ENCODE measurements at regions not wholly inside any gene's neighbourhood (a gene's known extent, or its start where the extent isn't known, plus 50 kb on each side); places are given as distances from the start of the nearest gene placed in this dataset.

DNA sequence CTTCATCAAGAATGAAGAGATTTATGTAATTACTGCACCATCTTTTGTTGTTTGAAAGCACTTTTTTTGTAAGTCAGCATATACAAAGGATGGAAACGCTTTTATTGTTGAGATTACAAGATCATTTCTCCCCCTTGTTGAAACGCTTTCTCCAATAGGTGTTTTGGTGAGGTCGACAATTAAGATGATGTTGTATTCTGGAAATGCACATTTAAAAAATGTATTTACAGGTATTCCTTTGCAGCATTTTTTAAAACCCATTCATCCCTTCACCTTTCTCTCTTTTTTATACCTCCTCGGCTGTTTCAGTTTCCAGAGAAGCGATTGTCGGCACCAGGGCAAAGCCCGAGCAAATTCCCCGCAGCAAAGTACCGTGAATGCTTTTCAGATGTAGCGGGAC, 499.9 kb downstream of the VRK1 start:
- Histone ChIP-seq H3K4me1 (ENCODE audit: control insufficient read depth in 1 of 2, insufficient read depth in 2 of 2, low read depth in 1 of 2, low read length in 1 of 2) (no peaks in the 10 kb centered on the region), H3K4me2 (no peak overlapping the region), H3K27ac (ENCODE audit: low read depth in 2 of 2, low read length in 1 of 2) (no peak overlapping the region), H3F3A (replicated peaks; ENCODE audit: insufficient read depth) (no peaks in the 10 kb centered on the region), H3K9ac (no peak overlapping the region), H2AFZ (ENCODE audit: low read depth) (no peak overlapping the region), H3K4me3 (ENCODE audit: low read depth in 2 of 2, low read length in 1 of 2) (no peak overlapping the region), H3K9me3 (no peaks in the 10 kb centered on the region), H3K9me2 (no peaks in the 10 kb centered on the region), H4K20me1 (ENCODE audit: insufficient read depth) (no peaks in the 10 kb centered on the region), H3K79me2 (ENCODE audit: insufficient read depth) (no peaks in the 10 kb centered on the region), H3K36me3 (replicated peaks in 1 of 2; ENCODE audit: control insufficient read depth in 1 of 2, insufficient read depth in 2 of 2, low read length in 1 of 2) (no peaks in the 10 kb centered on the region), H3K27me3 (ENCODE audit: insufficient read depth) (peaks cover 21% of the 10 kb centered on the region; the same call in 1 of the 2 replicates)
- no peak for DNase-seq
- WGBS (ENCODE audit: low lambda C conversion rate) = 11% methylated on average over 10 of the region's 10 CpGs
- TF ChIP-seq SMC3 (IDR thresholded peaks at IDR 0.05; ENCODE audit: low read depth, low read length) = no peak
- no peak for TF ChIP-seq RCOR1 (IDR thresholded peaks at IDR 0.05; ENCODE audit: low read length)
- TF ChIP-seq, protein P1, sequence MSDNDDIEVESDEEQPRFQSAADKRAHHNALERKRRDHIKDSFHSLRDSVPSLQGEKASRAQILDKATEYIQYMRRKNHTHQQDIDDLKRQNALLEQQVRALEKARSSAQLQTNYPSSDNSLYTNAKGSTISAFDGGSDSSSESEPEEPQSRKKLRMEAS (IDR thresholded peaks at IDR 0.05; ENCODE audit: low read depth) = no peak
- TF ChIP-seq, protein P2, sequence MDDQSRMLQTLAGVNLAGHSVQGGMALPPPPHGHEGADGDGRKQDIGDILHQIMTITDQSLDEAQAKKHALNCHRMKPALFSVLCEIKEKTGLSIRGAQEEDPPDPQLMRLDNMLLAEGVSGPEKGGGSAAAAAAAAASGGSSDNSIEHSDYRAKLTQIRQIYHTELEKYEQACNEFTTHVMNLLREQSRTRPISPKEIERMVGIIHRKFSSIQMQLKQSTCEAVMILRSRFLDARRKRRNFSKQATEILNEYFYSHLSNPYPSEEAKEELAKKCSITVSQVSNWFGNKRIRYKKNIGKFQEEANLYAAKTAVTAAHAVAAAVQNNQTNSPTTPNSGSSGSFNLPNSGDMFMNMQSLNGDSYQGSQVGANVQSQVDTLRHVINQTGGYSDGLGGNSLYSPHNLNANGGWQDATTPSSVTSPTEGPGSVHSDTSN (IDR thresholded peaks at IDR 0.05) = no peak
- no peak for TF ChIP-seq POLR2AphosphoS5 (IDR thresholded peaks at IDR 0.05; ENCODE audit: low read depth, low read length)
- TF ChIP-seq, protein P3, sequence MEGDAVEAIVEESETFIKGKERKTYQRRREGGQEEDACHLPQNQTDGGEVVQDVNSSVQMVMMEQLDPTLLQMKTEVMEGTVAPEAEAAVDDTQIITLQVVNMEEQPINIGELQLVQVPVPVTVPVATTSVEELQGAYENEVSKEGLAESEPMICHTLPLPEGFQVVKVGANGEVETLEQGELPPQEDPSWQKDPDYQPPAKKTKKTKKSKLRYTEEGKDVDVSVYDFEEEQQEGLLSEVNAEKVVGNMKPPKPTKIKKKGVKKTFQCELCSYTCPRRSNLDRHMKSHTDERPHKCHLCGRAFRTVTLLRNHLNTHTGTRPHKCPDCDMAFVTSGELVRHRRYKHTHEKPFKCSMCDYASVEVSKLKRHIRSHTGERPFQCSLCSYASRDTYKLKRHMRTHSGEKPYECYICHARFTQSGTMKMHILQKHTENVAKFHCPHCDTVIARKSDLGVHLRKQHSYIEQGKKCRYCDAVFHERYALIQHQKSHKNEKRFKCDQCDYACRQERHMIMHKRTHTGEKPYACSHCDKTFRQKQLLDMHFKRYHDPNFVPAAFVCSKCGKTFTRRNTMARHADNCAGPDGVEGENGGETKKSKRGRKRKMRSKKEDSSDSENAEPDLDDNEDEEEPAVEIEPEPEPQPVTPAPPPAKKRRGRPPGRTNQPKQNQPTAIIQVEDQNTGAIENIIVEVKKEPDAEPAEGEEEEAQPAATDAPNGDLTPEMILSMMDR (IDR thresholded peaks at IDR 0.05) = no peak
- TF ChIP-seq TAF1 (IDR thresholded peaks at IDR 0.05; ENCODE audit: borderline replicate concordance, low read depth, low read length) = no peak
- TF ChIP-seq, protein P4, sequence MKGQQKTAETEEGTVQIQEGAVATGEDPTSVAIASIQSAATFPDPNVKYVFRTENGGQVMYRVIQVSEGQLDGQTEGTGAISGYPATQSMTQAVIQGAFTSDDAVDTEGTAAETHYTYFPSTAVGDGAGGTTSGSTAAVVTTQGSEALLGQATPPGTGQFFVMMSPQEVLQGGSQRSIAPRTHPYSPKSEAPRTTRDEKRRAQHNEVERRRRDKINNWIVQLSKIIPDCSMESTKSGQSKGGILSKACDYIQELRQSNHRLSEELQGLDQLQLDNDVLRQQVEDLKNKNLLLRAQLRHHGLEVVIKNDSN (IDR thresholded peaks at IDR 0.05; ENCODE audit: borderline replicate concordance, low read depth) = no peak
- TF ChIP-seq, protein P5, sequence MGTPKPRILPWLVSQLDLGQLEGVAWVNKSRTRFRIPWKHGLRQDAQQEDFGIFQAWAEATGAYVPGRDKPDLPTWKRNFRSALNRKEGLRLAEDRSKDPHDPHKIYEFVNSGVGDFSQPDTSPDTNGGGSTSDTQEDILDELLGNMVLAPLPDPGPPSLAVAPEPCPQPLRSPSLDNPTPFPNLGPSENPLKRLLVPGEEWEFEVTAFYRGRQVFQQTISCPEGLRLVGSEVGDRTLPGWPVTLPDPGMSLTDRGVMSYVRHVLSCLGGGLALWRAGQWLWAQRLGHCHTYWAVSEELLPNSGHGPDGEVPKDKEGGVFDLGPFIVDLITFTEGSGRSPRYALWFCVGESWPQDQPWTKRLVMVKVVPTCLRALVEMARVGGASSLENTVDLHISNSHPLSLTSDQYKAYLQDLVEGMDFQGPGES (IDR thresholded peaks at IDR 0.05; ENCODE audit: low read depth, low read length) = no peak
- TF ChIP-seq MEF2A (IDR thresholded peaks at IDR 0.05; ENCODE audit: borderline replicate concordance, low read depth) = no peak
- TF ChIP-seq FOXM1 (IDR thresholded peaks at IDR 0.05; ENCODE audit: low read depth) = no peak
- CTCF ChIA-PET = no interaction called here
- POLR2A ChIA-PET = no interaction called here

DNA sequence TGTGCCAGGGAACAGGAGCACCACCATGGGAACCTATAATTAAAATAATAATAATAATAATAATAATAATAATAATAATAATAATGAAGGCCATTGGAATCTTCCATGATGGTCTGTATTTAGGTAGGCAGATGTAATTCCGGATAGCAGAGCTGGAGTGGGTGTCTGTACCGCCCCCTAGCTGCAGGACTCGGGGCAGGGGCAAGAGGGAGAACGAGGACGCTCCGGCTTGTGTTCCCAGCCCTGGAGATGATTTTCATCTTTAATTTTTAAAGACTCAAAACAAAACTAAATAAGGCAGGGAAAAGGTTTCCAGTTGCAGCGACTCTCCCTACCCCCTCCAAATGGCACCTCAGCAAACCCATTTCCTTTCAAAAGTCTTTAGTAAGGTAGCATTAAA, 501.1 kb downstream of the VRK1 start:
- WGBS (ENCODE audit: low lambda C conversion rate) = 7% methylated on average over 7 of the region's 7 CpGs
- H3K27ac ChIP-seq (ENCODE audit: low read depth in 2 of 2, low read length in 1 of 2) = no peak overlapping the region
- no peaks in the 10 kb centered on the region for H3K9me2 ChIP-seq
- no peaks in the 10 kb centered on the region for H3K79me2 ChIP-seq (ENCODE audit: insufficient read depth)
- peak; percentile 4 for DNase-seq
- H4K20me1 ChIP-seq (ENCODE audit: insufficient read depth) = no peaks in the 10 kb centered on the region
- H2AFZ ChIP-seq (ENCODE audit: low read depth) = no peak overlapping the region
- H3F3A ChIP-seq (replicated peaks; ENCODE audit: insufficient read depth) = no peaks in the 10 kb centered on the region
- POLR2A ChIA-PET = no interaction called here
- H3K4me1 ChIP-seq (ENCODE audit: control insufficient read depth in 1 of 2, insufficient read depth in 2 of 2, low read depth in 1 of 2, low read length in 1 of 2) = no peaks in the 10 kb centered on the region
- H3K9ac ChIP-seq = no peak overlapping the region
- H3K9me3 ChIP-seq = no peaks in the 10 kb centered on the region
- H3K27me3 ChIP-seq (ENCODE audit: insufficient read depth) = peaks cover 21% of the 10 kb centered on the region; the same call in 1 of the 2 replicates
- no peaks in the 10 kb centered on the region for H3K36me3 ChIP-seq (replicated peaks in 1 of 2; ENCODE audit: control insufficient read depth in 1 of 2, insufficient read depth in 2 of 2, low read length in 1 of 2)
- H3K4me2 ChIP-seq = no peak overlapping the region
- CTCF ChIA-PET = interaction anchor here (1.0 to 1.7 kb wide), 2 partner anchors 8 to 59 kb away, joined by 3 to 6 read pairs; no protein-coding TSS in a partner anchor
- TF ChIP-seq FOSL2 (IDR thresholded peaks at IDR 0.05; ENCODE audit: borderline replicate concordance, low read depth) = no peak
- TF ChIP-seq, protein P1 (IDR thresholded peaks at IDR 0.05; ENCODE audit: low read depth) = no peak
- TF ChIP-seq, protein P4 (IDR thresholded peaks at IDR 0.05; ENCODE audit: borderline replicate concordance, low read depth) = no peak
- TF ChIP-seq, protein P3 (IDR thresholded peaks at IDR 0.05) = peak; percentile 31; the same call in 1 of the 2 replicates
- no peak overlapping the region for H3K4me3 ChIP-seq (ENCODE audit: low read depth in 2 of 2, low read length in 1 of 2)

All from SK-N-SH (cell line).